ENCODE measurements at regions not wholly inside any gene's neighbourhood (a gene's known extent, or its start where the extent isn't known, plus 50 kb on each side); places are given as distances from the start of the nearest gene placed in this dataset.

DNA sequence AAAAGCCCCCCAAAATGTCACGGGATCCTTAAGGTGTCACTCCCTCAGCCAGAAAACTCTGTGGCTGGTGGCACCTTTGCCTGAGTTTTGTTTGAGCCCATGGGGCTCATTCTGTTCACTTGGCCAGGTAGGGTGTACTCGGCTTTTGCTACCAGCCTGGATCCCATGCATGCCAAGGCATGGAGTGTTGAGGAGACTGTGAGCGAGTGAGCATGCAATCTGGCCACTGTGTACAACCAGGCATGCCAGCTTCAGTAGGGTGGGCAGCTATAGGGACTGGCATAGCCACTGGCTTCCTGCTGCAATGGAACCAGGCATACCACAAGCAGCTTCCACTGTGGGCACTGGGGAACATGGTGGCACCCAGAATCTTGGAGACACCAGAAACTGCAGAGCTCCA lies 436.0 kb upstream of the GRM3 start:
- TF ChIP-seq, protein P1, sequence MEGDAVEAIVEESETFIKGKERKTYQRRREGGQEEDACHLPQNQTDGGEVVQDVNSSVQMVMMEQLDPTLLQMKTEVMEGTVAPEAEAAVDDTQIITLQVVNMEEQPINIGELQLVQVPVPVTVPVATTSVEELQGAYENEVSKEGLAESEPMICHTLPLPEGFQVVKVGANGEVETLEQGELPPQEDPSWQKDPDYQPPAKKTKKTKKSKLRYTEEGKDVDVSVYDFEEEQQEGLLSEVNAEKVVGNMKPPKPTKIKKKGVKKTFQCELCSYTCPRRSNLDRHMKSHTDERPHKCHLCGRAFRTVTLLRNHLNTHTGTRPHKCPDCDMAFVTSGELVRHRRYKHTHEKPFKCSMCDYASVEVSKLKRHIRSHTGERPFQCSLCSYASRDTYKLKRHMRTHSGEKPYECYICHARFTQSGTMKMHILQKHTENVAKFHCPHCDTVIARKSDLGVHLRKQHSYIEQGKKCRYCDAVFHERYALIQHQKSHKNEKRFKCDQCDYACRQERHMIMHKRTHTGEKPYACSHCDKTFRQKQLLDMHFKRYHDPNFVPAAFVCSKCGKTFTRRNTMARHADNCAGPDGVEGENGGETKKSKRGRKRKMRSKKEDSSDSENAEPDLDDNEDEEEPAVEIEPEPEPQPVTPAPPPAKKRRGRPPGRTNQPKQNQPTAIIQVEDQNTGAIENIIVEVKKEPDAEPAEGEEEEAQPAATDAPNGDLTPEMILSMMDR (IDR thresholded peaks at IDR 0.05; ENCODE audit: low read depth, low read length), result no peak
- TF ChIP-seq POLR2A (IDR thresholded peaks at IDR 0.05; ENCODE audit: extremely low read depth, insufficient read length), result no peak

Data from NB4 (cell line).